AG09319 (cell line): ENCODE measurements at regions not wholly inside any gene's neighbourhood (a gene's known extent, or its start where the extent isn't known, plus 50 kb on each side); places are given as distances from the start of the nearest gene placed in this dataset.

Experiments used
- DNase-seq: peaks from one replicate; pipeline ENCODE4 v3.0.0-alpha.2; 2010; ENCODE audit warnings: low read depth; ENCODE audit errors: extremely low read depth
- CTCF ChIP-seq: IDR thresholded peaks from 2 replicates; pipeline ENCODE4 v1.5.1; 2011; ENCODE audit warnings: low read depth, mild to moderate bottlenecking, inconsistent platforms, low read length, moderate library complexity

DNA sequence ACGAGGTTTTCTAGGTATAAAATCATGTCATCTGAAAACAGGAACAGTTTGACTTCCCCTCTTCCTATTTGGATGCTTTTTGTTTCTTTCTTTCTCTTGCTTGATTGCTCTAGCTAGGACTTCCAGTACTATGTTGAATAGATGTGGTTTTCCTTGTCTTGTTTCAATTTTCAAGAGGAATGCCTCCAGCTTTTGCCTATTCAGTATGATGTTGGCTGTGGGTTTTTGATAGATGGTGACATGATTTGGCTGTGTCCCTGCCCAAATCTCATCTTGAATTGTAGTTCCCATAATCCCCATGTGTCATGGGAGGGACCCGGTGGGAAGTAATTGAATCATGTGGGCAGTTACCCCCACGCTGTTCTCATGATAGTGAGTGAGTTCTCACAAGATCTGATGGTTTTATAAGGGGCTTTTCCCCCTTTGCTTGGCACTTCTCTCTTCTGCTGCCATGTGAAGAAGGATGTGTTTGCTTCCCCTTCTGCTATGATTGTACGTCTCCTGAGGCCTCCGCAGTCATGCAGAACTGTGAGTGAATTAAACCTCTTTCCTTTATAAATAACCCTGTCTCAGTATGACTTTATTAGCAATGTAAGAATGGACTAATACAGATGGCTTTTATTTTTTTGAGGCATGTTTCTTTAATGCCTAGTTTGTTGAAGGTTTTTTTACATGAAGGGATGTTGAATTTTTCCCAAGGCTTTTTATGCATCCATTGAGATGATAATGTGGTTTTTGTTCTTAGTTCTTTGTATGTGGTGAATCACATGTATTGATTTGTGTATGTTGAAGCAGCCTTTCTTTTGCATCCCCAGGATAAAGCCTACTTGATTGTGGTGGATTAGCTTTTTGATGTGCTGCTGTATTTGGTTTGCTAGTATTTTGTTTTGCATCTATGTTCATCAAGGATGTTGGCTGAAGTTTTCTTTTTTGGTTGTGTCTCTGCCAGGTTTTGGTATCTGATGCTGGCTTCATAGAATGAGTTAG is 239.1 kb downstream of the THBS2 start:
- TF ChIP-seq CTCF = no peak
- no peak for DNase-seq

GRCh38 chr6:169009628-169010027 is 244.0 kb downstream of the THBS2 start:
- no peak for DNase-seq
- TF ChIP-seq CTCF = no peak

DNA sequence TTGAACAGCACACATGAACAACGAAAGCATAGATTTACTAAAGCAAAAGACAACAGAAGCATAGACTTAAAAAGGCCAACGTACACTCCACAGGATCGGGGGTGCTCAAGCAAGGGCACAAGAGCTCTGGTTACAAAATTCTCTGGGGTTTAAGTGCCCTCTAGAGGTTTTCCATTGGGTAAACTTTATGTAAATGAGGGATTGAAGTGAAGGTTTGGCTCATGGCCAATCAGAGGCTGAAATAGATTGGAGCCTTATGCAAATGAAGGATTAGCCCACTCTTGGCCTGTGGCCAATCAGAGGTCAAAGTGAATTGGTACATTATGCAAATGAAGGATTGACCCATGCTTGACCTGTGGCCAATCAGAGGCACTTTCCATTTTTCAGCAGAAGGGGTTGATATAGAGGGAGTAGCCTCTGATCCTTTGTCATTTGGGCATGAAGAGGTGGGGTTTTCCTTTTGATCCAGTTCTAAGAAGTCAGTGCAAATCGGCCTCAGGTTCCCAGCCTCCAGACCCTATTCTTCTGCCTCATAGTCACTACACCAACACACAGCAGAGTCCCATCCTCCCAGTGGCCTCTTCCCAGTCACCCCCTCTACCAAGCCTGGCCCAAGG is 244.9 kb downstream of the THBS2 start:
- DNase-seq = no peak
- TF ChIP-seq CTCF = no peak

DNA sequence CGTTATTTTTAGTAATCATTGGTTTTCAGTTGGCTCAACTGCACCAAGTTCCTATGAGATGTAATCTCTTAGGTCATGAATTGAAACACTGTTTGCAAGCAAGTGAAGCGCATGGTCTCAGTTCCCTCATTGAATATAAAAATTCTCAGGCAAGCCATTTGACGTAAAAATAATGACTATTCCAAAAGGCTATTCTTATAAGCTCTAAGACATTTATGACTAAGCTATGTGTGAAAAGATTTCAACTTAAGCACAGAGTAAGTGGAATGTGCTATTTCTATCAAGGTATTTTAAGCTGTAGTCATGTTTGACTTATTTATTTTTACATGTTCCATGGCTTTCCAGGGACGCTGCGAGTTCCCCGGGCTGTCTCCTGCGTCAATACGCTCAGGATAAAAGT is 248.5 kb downstream of the THBS2 start:
- DNase-seq = no peak
- no peak for TF ChIP-seq CTCF

- TF ChIP-seq CTCF = no peak
- DNase-seq = no peak
Observed at GRCh38 chr6:169000022-169000421, 253.6 kb downstream of the THBS2 start.

DNA sequence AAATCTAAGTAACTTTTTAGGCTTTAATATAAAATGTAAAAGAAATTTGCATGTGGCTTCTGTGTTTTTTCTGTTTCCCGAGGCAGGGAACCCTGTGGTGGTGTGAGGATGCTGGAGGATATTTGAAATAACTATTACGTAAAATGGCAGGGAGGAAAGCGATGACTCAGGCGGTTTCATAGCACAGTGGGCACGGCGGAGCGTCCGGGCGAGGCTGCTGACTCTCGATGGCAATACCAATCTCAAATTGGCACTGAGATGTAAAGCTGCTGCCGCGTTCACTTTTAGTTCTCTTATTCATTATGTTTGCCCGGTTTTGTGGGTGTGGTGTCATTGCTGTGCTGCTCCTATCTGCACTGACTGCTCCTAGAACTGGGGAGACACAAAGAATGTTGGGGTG is 254.3 kb downstream of the THBS2 start:
- DNase-seq = no peak
- TF ChIP-seq CTCF = no peak

DNA sequence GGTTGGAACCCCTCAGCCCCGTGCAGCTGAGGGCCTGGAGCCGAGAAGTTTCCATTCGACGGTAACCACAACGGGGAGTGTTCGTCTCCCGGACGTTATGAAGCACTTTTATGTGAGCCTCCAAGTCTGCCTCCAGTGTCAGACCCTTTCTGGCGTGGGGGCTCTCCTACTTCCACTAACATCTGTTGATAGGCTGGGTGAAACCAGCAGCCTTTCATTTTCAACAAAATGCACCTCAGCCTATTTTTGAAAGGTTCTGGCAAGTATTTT is 257.4 kb downstream of the THBS2 start:
- TF ChIP-seq CTCF = no peak
- no peak for DNase-seq
